ENCODE measurements at regions not wholly inside any gene's neighbourhood (a gene's known extent, or its start where the extent isn't known, plus 50 kb on each side); places are given as distances from the start of the nearest gene placed in this dataset.

GRCh38 chr2:166609183-166609959 is 115.3 kb upstream of the SCN7A start:
- Histone ChIP-seq H3K9me3 (ENCODE audit: control insufficient read depth, insufficient read depth, low read length) (peaks cover 2% of the 10 kb centered on the region), H3K27me3 (ENCODE audit: control insufficient read depth, insufficient read depth, low read length) (no peaks in the 10 kb centered on the region), H3K4me1 (ENCODE audit: control insufficient read depth, insufficient read depth, low read length) (no peaks in the 10 kb centered on the region), H3K36me3 (ENCODE audit: control insufficient read depth, insufficient read depth, low read length) (no peaks in the 10 kb centered on the region), H3K4me3 (ENCODE audit: low read length) (no peak overlapping the region), H3K27ac (ENCODE audit: low read length) (no peak overlapping the region)
- Mint-ChIP-seq H3K4me3 (no peak overlapping the region), H3K9me3 (peaks cover 2 to 4% of the 10 kb centered on the region in 2 donors), H3K36me3 (no peaks in the 10 kb centered on the region), H3K4me1 (peaks cover 5 to 7% of the 10 kb centered on the region in 2 donors), H3K27me3 (ENCODE audit: low read depth in 2 of 2) (peaks cover 4 to 18% of the 10 kb centered on the region in 2 donors), H3K27ac (no peak overlapping the region)
- DNase-seq (no peak), ATAC-seq (no peak)
- no peak for TF ChIP-seq CTCF (IDR thresholded peaks at IDR 0.05)
- 80% methylated on average over 24 of the region's 24 CpGs for WGBS (ENCODE audit: insufficient coverage)
- intact Hi-C loops (cut with micrococcal nuclease) = no loop called here

DNA sequence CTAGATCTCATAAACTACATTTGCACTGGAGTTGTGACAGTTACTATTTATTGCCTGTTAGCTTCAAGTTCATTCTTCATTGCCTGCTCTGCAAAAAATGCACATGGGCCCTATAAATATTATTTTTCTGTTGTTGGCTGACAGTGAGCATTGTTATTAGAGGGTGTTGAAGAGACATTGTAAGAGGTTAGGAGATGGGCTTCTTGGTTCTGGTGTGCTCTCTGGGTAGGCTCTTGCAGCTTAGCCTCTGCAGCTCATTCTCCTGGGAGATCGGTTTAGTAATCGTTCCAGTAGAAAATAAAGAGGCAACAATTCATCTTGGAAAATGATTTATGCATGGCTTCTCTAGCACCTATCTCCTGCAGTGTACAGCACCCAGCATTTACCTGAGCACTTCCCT is 113.8 kb upstream of the SCN7A start:
- H3K9me3 ChIP-seq (ENCODE audit: control insufficient read depth, insufficient read depth, low read length) = peaks cover 2% of the 10 kb centered on the region
- intact Hi-C loops (cut with micrococcal nuclease) = no loop called here
- H3K27ac ChIP-seq (ENCODE audit: low read length) = no peak overlapping the region
- Mint-ChIP-seq H3K4me3 (no peak overlapping the region), H3K27me3 (ENCODE audit: low read depth in 2 of 2) (peaks cover 4 to 18% of the 10 kb centered on the region in 2 donors), H3K27ac (no peak overlapping the region), H3K9me3 (peaks cover 2 to 4% of the 10 kb centered on the region in 2 donors), H3K4me1 (peaks cover 5 to 7% of the 10 kb centered on the region in 2 donors), H3K36me3 (no peaks in the 10 kb centered on the region)
- H3K27me3 ChIP-seq (ENCODE audit: control insufficient read depth, insufficient read depth, low read length) = no peaks in the 10 kb centered on the region
- H3K4me3 ChIP-seq (ENCODE audit: low read length) = no peak overlapping the region
- no peak for TF ChIP-seq CTCF (IDR thresholded peaks at IDR 0.05)
- DNase-seq (no peak), ATAC-seq (no peak)
- 100% methylated on average over 2 of the region's 2 CpGs for WGBS (ENCODE audit: insufficient coverage)
- H3K36me3 ChIP-seq (ENCODE audit: control insufficient read depth, insufficient read depth, low read length) = no peaks in the 10 kb centered on the region
- H3K4me1 ChIP-seq (ENCODE audit: control insufficient read depth, insufficient read depth, low read length) = no peaks in the 10 kb centered on the region

DNA sequence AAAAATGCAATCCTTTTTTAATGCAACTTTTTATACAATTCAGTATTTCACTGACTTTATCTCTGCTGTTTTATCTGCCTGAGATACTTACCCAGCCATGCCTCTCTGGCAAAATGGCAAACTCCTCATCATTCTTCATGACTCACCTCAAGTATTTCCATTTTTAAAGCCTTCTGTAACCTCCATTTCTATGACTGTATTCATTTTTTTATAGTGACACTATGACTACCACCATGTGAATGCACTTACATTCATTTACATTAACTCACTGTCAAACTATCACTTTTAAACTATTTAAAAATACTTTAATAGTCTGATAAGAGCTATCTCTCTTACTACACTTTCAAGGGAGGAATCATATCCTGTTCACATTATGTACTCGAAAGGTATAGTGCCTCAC is 99.4 kb upstream of the SCN7A start:
- Mint-ChIP-seq H3K36me3 (no peaks in the 10 kb centered on the region), H3K4me3 (no peak overlapping the region), H3K9me3 (peaks cover 10 to 29% of the 10 kb centered on the region in 2 donors), H3K4me1 (no peaks in the 10 kb centered on the region), H3K27me3 (ENCODE audit: low read depth in 2 of 2) (no peaks in the 10 kb centered on the region), H3K27ac (no peak overlapping the region)
- Histone ChIP-seq H3K27me3 (ENCODE audit: control insufficient read depth, insufficient read depth, low read length) (no peaks in the 10 kb centered on the region), H3K36me3 (ENCODE audit: control insufficient read depth, insufficient read depth, low read length) (no peaks in the 10 kb centered on the region), H3K4me3 (ENCODE audit: low read length) (no peak overlapping the region), H3K9me3 (ENCODE audit: control insufficient read depth, insufficient read depth, low read length) (peaks cover 7% of the 10 kb centered on the region), H3K27ac (ENCODE audit: low read length) (no peak overlapping the region), H3K4me1 (ENCODE audit: control insufficient read depth, insufficient read depth, low read length) (no peaks in the 10 kb centered on the region)
- TF ChIP-seq CTCF (IDR thresholded peaks at IDR 0.05) = no peak
- ATAC-seq (no peak), DNase-seq (no peak)
- 100% methylated on average over 1 of the region's 1 CpG for WGBS (ENCODE audit: insufficient coverage)
- intact Hi-C loops (cut with micrococcal nuclease) = no loop called here

- no peak for ATAC-seq
- no peak overlapping the region for H3K27ac Mint-ChIP-seq
- Histone ChIP-seq H3K4me1 (ENCODE audit: control insufficient read depth, insufficient read depth, low read length) (no peaks in the 10 kb centered on the region), H3K27ac (ENCODE audit: low read length) (no peak overlapping the region), H3K4me3 (ENCODE audit: low read length) (no peak overlapping the region), H3K9me3 (ENCODE audit: control insufficient read depth, insufficient read depth, low read length) (peaks cover 4% of the 10 kb centered on the region), H3K36me3 (ENCODE audit: control insufficient read depth, insufficient read depth, low read length) (no peaks in the 10 kb centered on the region), H3K27me3 (ENCODE audit: control insufficient read depth, insufficient read depth, low read length) (no peaks in the 10 kb centered on the region)
- no peak for TF ChIP-seq CTCF (IDR thresholded peaks at IDR 0.05)
- DNase-seq = no peak
- whole genome bisulfite sequencing (ENCODE audit: insufficient coverage) = 84% methylated on average over 2 of the region's 3 CpGs
- peaks cover 10 to 29% of the 10 kb centered on the region in 2 donors for H3K9me3 Mint-ChIP-seq
- no peaks in the 10 kb centered on the region for H3K27me3 Mint-ChIP-seq (ENCODE audit: low read depth in 2 of 2)
- intact Hi-C loops (cut with micrococcal nuclease) = no loop called here
- H3K4me3 Mint-ChIP-seq = no peak overlapping the region
- no peaks in the 10 kb centered on the region for H3K4me1 Mint-ChIP-seq
- no peaks in the 10 kb centered on the region for H3K36me3 Mint-ChIP-seq
Observed at GRCh38 chr2:166592750-166593149, 98.7 kb upstream of the SCN7A start.
